Stomach (tissue), 8 donors: ENCODE measurements at regions not wholly inside any gene's neighbourhood (a gene's known extent, or its start where the extent isn't known, plus 50 kb on each side); places are given as distances from the start of the nearest gene placed in this dataset.
A peak's percentile ranks its signal among the peaks of the same experiment; 100 is the strongest.

Experiments
- DNase-seq, 2 donors: peaks; one replicate each; pipeline versions ENCODE4 v3.0.0 to v3.0.0-alpha.2; 2013 to 2019
- H3K27ac ChIP-seq, 5 donors: fragments of 200-600 bp in 4 of 5; sonication (generic) in 4 of 5; one replicate each; pipeline ENCODE4 v1.5.1; 2013 to 2019; ENCODE audit warnings: mild to moderate bottlenecking in 1 of 5, moderate library complexity in 1 of 5
- H3K27me3 ChIP-seq, 3 donors: fragments of 200-600 bp; sonication (generic); one replicate each; pipeline ENCODE4 v1.5.1; 2017 to 2019; ENCODE audit warnings: mixed run types in 1 of 3
- H3K36me3 ChIP-seq, 4 donors: fragments of 200-600 bp; sonication (generic); 1 replicate in 3 of 4; 2 replicates in 1 of 4; pipeline ENCODE4 v1.5.1; 2016 to 2019
- H3K4me1 ChIP-seq, 4 donors: fragments of 200-600 bp; sonication (generic); one replicate each; pipeline ENCODE4 v1.5.1; 2016 to 2019
- H3K4me3 ChIP-seq, 4 donors: fragments of 200-600 bp; sonication (generic) in 3 of 4; one replicate each; pipeline ENCODE4 v1.5.1; 2016 to 2019; ENCODE audit warnings: mild to moderate bottlenecking in 1 of 4
- H3K9me3 ChIP-seq, 4 donors: fragments of 200-600 bp; sonication (generic); one replicate each; pipeline ENCODE4 v1.5.1; 2016 to 2019
- CTCF ChIP-seq, 7 experiments: fragments of 450-650 bp in 4 of 7; fragments of 200-600 bp in 3 of 7; sonication (generic) in 3 of 7; IDR thresholded peaks; one replicate each; pipeline ENCODE4 v1.5.1; 2016 to 2019; ENCODE audit warnings: antibody characterized with exemption in 7 of 7, control low read depth in 2 of 7, mild to moderate bottlenecking in 1 of 7
- EP300 ChIP-seq: sonication (generic); formaldehyde crosslinking; IDR thresholded peaks from one replicate; pipeline ENCODE4 v1.6.1; 2017; ENCODE audit warnings: antibody characterized with exemption
- POLR2A ChIP-seq, 4 donors: fragments of 450-650 bp; IDR thresholded peaks; one replicate each; pipeline ENCODE4 v1.6.1; 2016; ENCODE audit warnings: antibody characterized with exemption in 4 of 4, control low read depth in 2 of 4, mild to moderate bottlenecking in 1 of 4, moderate library complexity in 1 of 4
- POLR2AphosphoS5 ChIP-seq, 3 donors: sonication (generic); formaldehyde crosslinking; IDR thresholded peaks; one replicate each; pipeline ENCODE4 v1.6.1; 2016; ENCODE audit warnings: antibody characterized with exemption in 3 of 3
- WGBS, 5 donors: extraction: QIAGEN DNeasy Blood & Tissue Kit in 3 of 5; methylation state at CpG; one replicate each; pipeline versions ENCODE4 v1.1.5 to v1.1.7; 2013 to 2018; 5-methylcytosine and 5-hydroxymethylcytosine counted together
- intact Hi-C: fragments of 100-400 bp; cut with DNase I; formaldehyde crosslinking; loops from one replicate; pipeline ENCODE4 v1.15.1; 2023; ENCODE audit warnings: low total_unique reads
- donor health status: healthy with polysubstance abuse.
- donor health status: Bipolar disorder and iron deficiency.
- donor health status: healthy.

GRCh38 chr2:117212562-117212961 is 601.9 kb upstream of the DDX18 start:
- intact Hi-C loops, result no loop called here
- Histone ChIP-seq H3K27ac (no peak overlapping the region), H3K4me3 (no peak overlapping the region), H3K27me3 (no peaks in the 10 kb centered on the region), H3K36me3 (no peaks in the 10 kb centered on the region), H3K9me3 (no peaks in the 10 kb centered on the region), H3K4me1 (no peaks in the 10 kb centered on the region)
- no peak for TF ChIP-seq CTCF (IDR thresholded peaks at IDR 0.05)
- no peak for TF ChIP-seq POLR2A (IDR thresholded peaks at IDR 0.05)
- TF ChIP-seq POLR2AphosphoS5 (IDR thresholded peaks at IDR 0.05), result no peak
- TF ChIP-seq EP300, result no peak
- no peak for DNase-seq
- 74 to 90% (median 83%) methylated on average over 2 of the region's 2 CpGs for WGBS, 5 donors

GRCh38 chr2:117217145-117217544 is 597.3 kb upstream of the DDX18 start:
- Histone ChIP-seq H3K4me1 (no peaks in the 10 kb centered on the region), H3K4me3 (no peak overlapping the region), H3K9me3 (no peaks in the 10 kb centered on the region), H3K27me3 (no peaks in the 10 kb centered on the region), H3K36me3 (no peaks in the 10 kb centered on the region), H3K27ac (no peak overlapping the region)
- TF ChIP-seq POLR2AphosphoS5 (IDR thresholded peaks at IDR 0.05) (no peak), CTCF (IDR thresholded peaks at IDR 0.05) (no peak), EP300 (no peak), POLR2A (IDR thresholded peaks at IDR 0.05) (no peak)
- no peak for DNase-seq
- WGBS, 5 donors, result 93 to 97% (median 95%) methylated on average over 16 of the region's 16 CpGs
- intact Hi-C loops, result no loop called here

- 71 to 94% (median 85%) methylated on average over 1 of the region's 1 CpG for WGBS, 5 donors
- TF ChIP-seq POLR2AphosphoS5 (IDR thresholded peaks at IDR 0.05), result no peak
- TF ChIP-seq CTCF (IDR thresholded peaks at IDR 0.05), result no peak
- no peak for TF ChIP-seq EP300
- TF ChIP-seq POLR2A (IDR thresholded peaks at IDR 0.05), result no peak
- intact Hi-C loops, result no loop called here
- Histone ChIP-seq H3K4me3 (no peak overlapping the region), H3K27ac (no peak overlapping the region), H3K27me3 (no peaks in the 10 kb centered on the region), H3K4me1 (no peaks in the 10 kb centered on the region), H3K36me3 (no peaks in the 10 kb centered on the region), H3K9me3 (peaks cover 0 to 6% (median 0%) of the 10 kb centered on the region in 4 donors)
- no peak for DNase-seq
Observed at GRCh38 chr2:117222809-117223208, 591.7 kb upstream of the DDX18 start.

- Histone ChIP-seq H3K27me3 (no peaks in the 10 kb centered on the region), H3K27ac (no peak overlapping the region), H3K36me3 (no peaks in the 10 kb centered on the region), H3K9me3 (peaks cover 0 to 39% (median 10%) of the 10 kb centered on the region in 4 donors), H3K4me3 (no peak overlapping the region), H3K4me1 (peaks cover 0 to 10% (median 0%) of the 10 kb centered on the region in 4 donors)
- WGBS, 5 donors, result 34 to 71% (median 41%) methylated on average over 2 of the region's 2 CpGs
- peak in 1 of 2 donors; percentile 78 for DNase-seq
- intact Hi-C loops, result no loop called here
- TF ChIP-seq POLR2AphosphoS5 (IDR thresholded peaks at IDR 0.05) (no peak), EP300 (no peak), POLR2A (IDR thresholded peaks at IDR 0.05) (no peak), CTCF (IDR thresholded peaks at IDR 0.05) (no peak)
Observed at GRCh38 chr2:117232305-117232704, 582.2 kb upstream of the DDX18 start.
